ENCODE measurements at regions not wholly inside any gene's neighbourhood (a gene's known extent, or its start where the extent isn't known, plus 50 kb on each side); places are given as distances from the start of the nearest gene placed in this dataset.

DNA sequence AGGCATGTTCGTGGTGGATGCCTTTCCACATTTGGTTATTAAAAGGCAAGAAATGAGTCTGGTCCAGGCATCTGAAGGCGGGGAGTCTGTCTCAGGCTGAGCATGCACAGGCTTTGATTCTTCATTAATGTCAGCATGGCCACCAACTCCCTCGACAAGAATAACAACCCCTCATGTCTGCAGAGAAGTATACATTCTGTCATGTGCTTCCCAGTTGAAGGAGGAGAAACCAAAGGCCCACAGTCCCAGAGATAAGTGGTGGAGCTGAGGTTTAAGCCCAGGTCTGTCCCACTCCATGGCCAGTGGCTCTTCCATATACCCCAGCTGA lies 61.6 kb upstream of the LAPTM5 start:
- no peaks in the 10 kb centered on the region for H3K36me3 ChIP-seq (ENCODE audit: control insufficient read depth, insufficient read depth, low read length)
- H3K9me3 ChIP-seq (ENCODE audit: control insufficient read depth, low read length) = no peaks in the 10 kb centered on the region
- H3K4me1 ChIP-seq (ENCODE audit: control insufficient read depth, insufficient read depth, low read length) = peaks cover 51% of the 10 kb centered on the region
- no peak overlapping the region for H3K4me3 ChIP-seq (ENCODE audit: insufficient read depth, low read depth, low read length)
- 85 to 89% methylated on average over 3 of the region's 3 CpGs for WGBS, 2 experiments
- H3K27me3 ChIP-seq (ENCODE audit: control insufficient read depth, insufficient read depth, low read length, poor library complexity, severe bottlenecking) = no peaks in the 10 kb centered on the region
- H3K27ac ChIP-seq (ENCODE audit: insufficient read depth, low read depth, low read length, poor library complexity, severe bottlenecking) = no peak overlapping the region

DNA sequence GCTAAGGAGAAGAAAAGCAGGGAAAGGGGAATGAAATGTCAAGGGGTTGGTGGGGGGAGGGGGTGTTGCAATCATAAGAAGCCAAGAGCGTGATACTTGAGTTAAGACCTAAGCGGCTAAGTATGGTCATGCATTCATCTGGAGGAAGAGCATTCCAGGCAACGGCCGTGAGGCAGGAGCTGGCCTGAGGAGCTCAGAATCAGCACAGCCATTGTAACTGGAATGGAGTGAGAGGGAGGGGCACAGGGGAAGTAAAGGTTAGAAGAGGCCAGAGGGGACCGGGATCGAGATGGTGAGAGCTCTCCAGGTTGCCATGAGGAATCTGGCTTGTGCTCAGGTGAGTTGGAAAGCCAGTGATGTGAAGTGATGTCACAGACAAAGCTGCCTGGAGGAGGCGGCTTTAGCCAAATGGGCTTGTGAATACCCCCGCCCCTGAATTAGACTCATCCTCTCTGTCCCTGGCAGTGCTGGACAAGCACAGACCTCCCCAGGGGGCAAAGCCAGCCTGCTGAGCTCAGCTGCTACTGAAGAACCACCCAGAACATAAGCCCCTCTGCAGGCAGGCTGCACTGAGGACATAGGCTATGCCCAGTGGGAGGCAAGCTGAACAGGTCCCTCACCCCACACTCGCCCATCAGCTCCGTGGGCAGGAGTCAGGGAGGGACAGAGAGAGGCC lies 61.1 kb upstream of the LAPTM5 start:
- no peak overlapping the region for H3K27ac ChIP-seq (ENCODE audit: insufficient read depth, low read depth, low read length, poor library complexity, severe bottlenecking)
- no peaks in the 10 kb centered on the region for H3K9me3 ChIP-seq (ENCODE audit: control insufficient read depth, low read length)
- H3K27me3 ChIP-seq (ENCODE audit: control insufficient read depth, insufficient read depth, low read length, poor library complexity, severe bottlenecking) = no peaks in the 10 kb centered on the region
- H3K4me3 ChIP-seq (ENCODE audit: insufficient read depth, low read depth, low read length) = no peak overlapping the region
- peaks cover 47% of the 10 kb centered on the region for H3K4me1 ChIP-seq (ENCODE audit: control insufficient read depth, insufficient read depth, low read length)
- WGBS, 2 experiments = 59 to 64% methylated on average over 10 of the region's 10 CpGs
- H3K36me3 ChIP-seq (ENCODE audit: control insufficient read depth, insufficient read depth, low read length) = no peaks in the 10 kb centered on the region

DNA sequence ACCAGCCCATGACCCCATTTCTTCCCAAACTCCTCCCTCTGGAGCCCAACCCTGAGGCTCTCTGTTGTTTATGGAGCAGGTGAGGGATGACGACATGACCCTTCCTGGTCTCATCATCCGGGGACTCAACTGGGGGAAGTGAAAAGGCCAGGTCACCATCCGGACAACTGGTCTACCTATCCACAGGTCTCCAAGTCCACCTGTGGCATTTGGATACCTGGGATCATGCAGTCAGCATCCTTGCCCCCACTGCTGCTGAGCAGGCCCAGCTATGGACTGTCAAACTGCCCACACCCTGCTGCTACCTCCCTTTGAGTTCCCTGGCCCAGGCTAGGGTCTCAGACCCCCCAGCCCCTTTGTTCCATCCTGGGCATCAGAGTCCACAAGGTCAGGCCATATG lies 60.0 kb upstream of the LAPTM5 start:
- H3K4me1 ChIP-seq (ENCODE audit: control insufficient read depth, insufficient read depth, low read length) = peaks cover 42% of the 10 kb centered on the region
- no peaks in the 10 kb centered on the region for H3K27me3 ChIP-seq (ENCODE audit: control insufficient read depth, insufficient read depth, low read length, poor library complexity, severe bottlenecking)
- H3K27ac ChIP-seq (ENCODE audit: insufficient read depth, low read depth, low read length, poor library complexity, severe bottlenecking) = no peak overlapping the region
- no peaks in the 10 kb centered on the region for H3K36me3 ChIP-seq (ENCODE audit: control insufficient read depth, insufficient read depth, low read length)
- H3K9me3 ChIP-seq (ENCODE audit: control insufficient read depth, low read length) = no peaks in the 10 kb centered on the region
- no peak overlapping the region for H3K4me3 ChIP-seq (ENCODE audit: insufficient read depth, low read depth, low read length)
- WGBS, 2 experiments = 90 to 91% methylated on average over 3 of the region's 3 CpGs

- Histone ChIP-seq H3K4me3 (ENCODE audit: insufficient read depth, low read depth, low read length) (no peak overlapping the region), H3K27me3 (ENCODE audit: control insufficient read depth, insufficient read depth, low read length, poor library complexity, severe bottlenecking) (no peaks in the 10 kb centered on the region), H3K36me3 (ENCODE audit: control insufficient read depth, insufficient read depth, low read length) (no peaks in the 10 kb centered on the region), H3K9me3 (ENCODE audit: control insufficient read depth, low read length) (no peaks in the 10 kb centered on the region), H3K27ac (ENCODE audit: insufficient read depth, low read depth, low read length, poor library complexity, severe bottlenecking) (no peak overlapping the region), H3K4me1 (ENCODE audit: control insufficient read depth, insufficient read depth, low read length) (peaks cover 42% of the 10 kb centered on the region)
- WGBS, 2 experiments = 52 to 71% methylated on average over 4 of the region's 5 CpGs
These were observed 59.5 kb upstream of the LAPTM5 start for GRCh38 chr1:30817077-30817438.

- no peaks in the 10 kb centered on the region for H3K27me3 ChIP-seq (ENCODE audit: control insufficient read depth, insufficient read depth, low read length, poor library complexity, severe bottlenecking)
- no peak overlapping the region for H3K4me3 ChIP-seq (ENCODE audit: insufficient read depth, low read depth, low read length)
These were observed 58.9 kb upstream of the LAPTM5 start for GRCh38 chr1:30816211-30817076.

GRCh38 chr1:30815556-30815955 lies 58.0 kb upstream of the LAPTM5 start:
- Histone ChIP-seq H3K36me3 (ENCODE audit: control insufficient read depth, insufficient read depth, low read length) (no peaks in the 10 kb centered on the region), H3K27me3 (ENCODE audit: control insufficient read depth, insufficient read depth, low read length, poor library complexity, severe bottlenecking) (no peaks in the 10 kb centered on the region), H3K9me3 (ENCODE audit: control insufficient read depth, low read length) (no peaks in the 10 kb centered on the region), H3K4me3 (ENCODE audit: insufficient read depth, low read depth, low read length) (no peak overlapping the region), H3K4me1 (ENCODE audit: control insufficient read depth, insufficient read depth, low read length) (peaks cover 48% of the 10 kb centered on the region), H3K27ac (ENCODE audit: insufficient read depth, low read depth, low read length, poor library complexity, severe bottlenecking) (no peak overlapping the region)
- 95 to 96% methylated on average over 8 of the region's 8 CpGs for WGBS, 2 experiments

More at GRCh38 chr1:30816211-30817076, 58.9 kb upstream of the LAPTM5 start:
- 13% methylated on average over 18 of the region's 18 CpGs for WGBS, 2 experiments
- Histone ChIP-seq H3K27ac (ENCODE audit: insufficient read depth, low read depth, low read length, poor library complexity, severe bottlenecking) (peak overlapping the region; percentile 52), H3K36me3 (ENCODE audit: control insufficient read depth, insufficient read depth, low read length) (no peaks in the 10 kb centered on the region), H3K9me3 (ENCODE audit: control insufficient read depth, low read length) (no peaks in the 10 kb centered on the region), H3K4me1 (ENCODE audit: control insufficient read depth, insufficient read depth, low read length) (peaks cover 42% of the 10 kb centered on the region)

DNA sequence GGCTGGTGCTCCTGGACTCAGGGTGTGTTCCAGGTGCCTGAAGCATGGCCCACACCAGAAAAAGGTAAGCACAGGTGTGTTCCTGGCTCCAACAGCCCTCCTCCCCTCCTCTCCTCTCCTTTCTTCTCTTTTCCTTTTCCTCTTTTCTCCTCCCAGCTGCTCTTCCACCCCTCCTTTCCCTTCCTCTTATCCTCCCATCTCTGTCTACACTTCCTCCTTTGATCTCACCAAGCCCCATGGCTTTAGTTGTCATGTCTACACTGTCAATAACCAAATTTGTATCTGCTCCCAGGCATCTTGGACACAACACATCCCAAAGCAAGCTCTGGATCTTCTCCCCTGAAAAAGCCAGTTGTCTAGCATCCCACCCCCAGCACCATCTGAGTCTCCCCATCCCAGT lies 56.7 kb upstream of the LAPTM5 start:
- H3K27ac ChIP-seq (ENCODE audit: insufficient read depth, low read depth, low read length, poor library complexity, severe bottlenecking) = no peak overlapping the region
- peaks cover 51% of the 10 kb centered on the region for H3K4me1 ChIP-seq (ENCODE audit: control insufficient read depth, insufficient read depth, low read length)
- no peaks in the 10 kb centered on the region for H3K36me3 ChIP-seq (ENCODE audit: control insufficient read depth, insufficient read depth, low read length)
- H3K27me3 ChIP-seq (ENCODE audit: control insufficient read depth, insufficient read depth, low read length, poor library complexity, severe bottlenecking) = no peaks in the 10 kb centered on the region
- no peak overlapping the region for H3K4me3 ChIP-seq (ENCODE audit: insufficient read depth, low read depth, low read length)
- H3K9me3 ChIP-seq (ENCODE audit: control insufficient read depth, low read length) = no peaks in the 10 kb centered on the region

GRCh38 chr1:30812076-30812475 lies 54.5 kb upstream of the LAPTM5 start:
- Histone ChIP-seq H3K4me1 (ENCODE audit: control insufficient read depth, insufficient read depth, low read length) (peaks cover 43% of the 10 kb centered on the region), H3K36me3 (ENCODE audit: control insufficient read depth, insufficient read depth, low read length) (no peaks in the 10 kb centered on the region), H3K9me3 (ENCODE audit: control insufficient read depth, low read length) (no peaks in the 10 kb centered on the region), H3K27me3 (ENCODE audit: control insufficient read depth, insufficient read depth, low read length, poor library complexity, severe bottlenecking) (no peaks in the 10 kb centered on the region), H3K4me3 (ENCODE audit: insufficient read depth, low read depth, low read length) (no peak overlapping the region), H3K27ac (ENCODE audit: insufficient read depth, low read depth, low read length, poor library complexity, severe bottlenecking) (no peak overlapping the region)
- WGBS, 2 experiments = 90 to 96% methylated on average over 3 of the region's 3 CpGs

GRCh38 chr1:30811187-30811586 lies 53.6 kb upstream of the LAPTM5 start:
- no peak overlapping the region for H3K4me3 ChIP-seq (ENCODE audit: insufficient read depth, low read depth, low read length)

DNA sequence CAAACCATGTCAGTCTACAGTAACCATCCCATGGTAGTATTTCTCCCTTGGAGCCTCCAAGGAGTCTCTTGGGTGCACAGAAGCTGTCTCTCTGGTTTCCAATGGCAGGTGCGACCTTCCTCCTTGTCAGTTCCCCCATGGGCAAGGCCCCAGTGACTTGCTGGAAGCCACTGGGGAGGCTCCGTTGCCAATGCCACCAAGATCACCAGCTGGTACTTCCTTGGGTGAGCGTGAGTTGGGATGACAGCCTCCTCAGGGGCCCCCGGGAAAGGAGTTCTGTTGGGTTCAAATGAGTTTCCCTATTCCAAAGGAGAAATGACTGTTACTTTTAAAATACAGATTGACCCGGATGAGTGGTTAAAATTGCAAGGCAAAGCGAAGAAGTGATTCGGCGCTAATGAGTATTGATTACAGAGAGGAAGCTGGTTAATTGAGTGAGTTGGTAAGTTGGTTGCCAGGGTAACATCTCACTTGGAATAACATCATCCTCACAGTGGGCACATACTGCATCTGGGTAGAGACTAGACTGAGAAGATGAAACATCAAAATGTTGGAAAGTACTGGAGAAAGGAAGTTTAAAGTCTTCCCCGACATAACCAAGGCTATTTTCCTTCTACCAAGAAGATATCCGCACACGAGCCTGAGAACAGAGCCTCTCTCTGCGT lies 53.0 kb upstream of the LAPTM5 start:
- H3K27me3 ChIP-seq (ENCODE audit: control insufficient read depth, insufficient read depth, low read length, poor library complexity, severe bottlenecking) = no peaks in the 10 kb centered on the region
- no peak overlapping the region for H3K4me3 ChIP-seq (ENCODE audit: insufficient read depth, low read depth, low read length)
- no peak overlapping the region for H3K27ac ChIP-seq (ENCODE audit: insufficient read depth, low read depth, low read length, poor library complexity, severe bottlenecking)
- H3K9me3 ChIP-seq (ENCODE audit: control insufficient read depth, low read length) = no peaks in the 10 kb centered on the region
- peaks cover 30% of the 10 kb centered on the region for H3K4me1 ChIP-seq (ENCODE audit: control insufficient read depth, insufficient read depth, low read length)
- 87 to 89% methylated on average over 12 of the region's 12 CpGs for WGBS, 2 experiments
- no peaks in the 10 kb centered on the region for H3K36me3 ChIP-seq (ENCODE audit: control insufficient read depth, insufficient read depth, low read length)

More at GRCh38 chr1:30811187-30811586, 53.6 kb upstream of the LAPTM5 start:
- Histone ChIP-seq H3K9me3 (ENCODE audit: control insufficient read depth, low read length) (no peaks in the 10 kb centered on the region), H3K36me3 (ENCODE audit: control insufficient read depth, insufficient read depth, low read length) (no peaks in the 10 kb centered on the region), H3K27me3 (ENCODE audit: control insufficient read depth, insufficient read depth, low read length, poor library complexity, severe bottlenecking) (no peaks in the 10 kb centered on the region), H3K27ac (ENCODE audit: insufficient read depth, low read depth, low read length, poor library complexity, severe bottlenecking) (no peak overlapping the region), H3K4me1 (ENCODE audit: control insufficient read depth, insufficient read depth, low read length) (peaks cover 34% of the 10 kb centered on the region)

Data from ectodermal cell (in vitro differentiated cells).